ENCODE measurements at regions not wholly inside any gene's neighbourhood (a gene's known extent, or its start where the extent isn't known, plus 50 kb on each side); places are given as distances from the start of the nearest gene placed in this dataset.

DNA sequence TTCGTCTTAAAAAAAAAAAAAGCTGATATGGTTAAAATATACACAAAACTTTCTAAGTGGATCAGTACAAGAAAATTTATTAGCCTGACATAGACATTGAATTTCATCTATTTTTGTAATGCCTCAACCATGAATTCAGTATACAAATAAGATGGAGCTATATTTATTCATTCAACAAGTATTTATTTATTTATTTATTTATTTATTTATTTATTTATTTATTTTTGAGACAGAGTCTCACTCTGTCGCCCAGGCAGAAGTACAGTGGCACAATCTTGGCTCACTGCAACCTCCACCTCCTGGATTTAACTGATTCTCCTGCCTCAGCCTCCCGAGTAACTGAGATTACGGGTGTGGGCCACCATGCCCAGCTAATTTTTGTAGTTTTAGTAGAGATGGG, 78.5 kb upstream of the GSX1 start:
- peaks cover 0 to 16% (median 0%) of the 10 kb centered on the region in 3 experiments for H3K27me3 ChIP-seq (ENCODE audit: control insufficient read depth in 3 of 3, insufficient read depth in 3 of 3, low read depth in 1 of 3, low read length in 3 of 3)
- no peak overlapping the region for H3K4me2 ChIP-seq (ENCODE audit: insufficient read depth, low read length, poor library complexity, severe bottlenecking)
- no peak overlapping the region for H2BK12ac ChIP-seq (ENCODE audit: low read length)
- no peak overlapping the region for H4K8ac ChIP-seq (ENCODE audit: low read depth, low read length)
- H3K14ac ChIP-seq (ENCODE audit: low read length): no peak overlapping the region
- no peak overlapping the region for H3K4ac ChIP-seq (ENCODE audit: low read length)
- no CpG with 5 or more reads among the region's 4 CpGs for WGBS, 2 donors (ENCODE audit: extremely low coverage in 2 of 2, insufficient read length in 2 of 2, insufficient replicate concordance in 1 of 2)
- H2BK5ac ChIP-seq (ENCODE audit: low read length): no peak overlapping the region
- H2AK5ac ChIP-seq (ENCODE audit: low read depth, low read length): no peak overlapping the region
- DNase-seq (ENCODE audit: low spot score): no peak
- no peak overlapping the region for H2AFZ ChIP-seq (ENCODE audit: low read length)
- H3K79me1 ChIP-seq (ENCODE audit: low read depth, low read length): no peaks in the 10 kb centered on the region
- H3K9ac ChIP-seq (ENCODE audit: low read depth, low read length, poor library complexity): no peak overlapping the region
- no peaks in the 10 kb centered on the region for H3K4me1 ChIP-seq (ENCODE audit: control insufficient read depth in 2 of 2, insufficient read depth in 1 of 2, low read depth in 1 of 2, low read length in 2 of 2)
- H3K18ac ChIP-seq (ENCODE audit: low read length): no peak overlapping the region
- no peak overlapping the region for H3K4me3 ChIP-seq (ENCODE audit: low read length in 2 of 2)
- H2BK15ac ChIP-seq (ENCODE audit: low read length): no peak overlapping the region
- no peak overlapping the region for H3K27ac ChIP-seq (replicated peaks; ENCODE audit: low read length)
- H3K9me3 ChIP-seq (replicated peaks in 1 of 2; ENCODE audit: control insufficient read depth in 2 of 2, insufficient read depth in 1 of 2, low read depth in 1 of 2, low read length in 2 of 2): no peaks in the 10 kb centered on the region
- no peak overlapping the region for H4K91ac ChIP-seq (ENCODE audit: low read depth, low read length, poor library complexity)
- H2BK120ac ChIP-seq (ENCODE audit: low read depth, low read length): no peak overlapping the region
- H3K23ac ChIP-seq (ENCODE audit: low read depth, low read length, poor library complexity): no peak overlapping the region
- H3K36me3 ChIP-seq (replicated peaks in 1 of 2; ENCODE audit: control insufficient read depth in 2 of 2, insufficient read depth in 2 of 2, low read length in 2 of 2): no peaks in the 10 kb centered on the region

DNA sequence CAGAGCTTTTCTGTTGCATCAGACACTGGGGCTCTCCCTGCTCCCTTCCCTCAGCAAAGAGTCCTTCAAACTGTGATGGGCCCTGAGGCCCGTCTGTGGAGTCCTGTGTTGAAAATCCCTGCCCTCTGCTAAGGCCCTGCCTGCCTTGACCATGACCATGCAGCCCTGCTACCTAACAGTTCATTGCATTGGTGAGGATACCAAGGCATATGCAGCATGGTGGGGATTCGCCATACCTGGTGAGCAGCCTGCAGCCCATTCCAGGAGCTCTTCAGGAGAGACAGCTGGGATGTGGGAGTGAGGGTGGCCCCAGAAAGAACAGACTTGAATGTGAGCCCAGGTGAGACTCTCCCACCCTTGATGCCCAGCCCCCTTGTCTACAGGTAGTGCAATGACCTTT, 70.6 kb upstream of the GSX1 start:
- no peak overlapping the region for H2BK120ac ChIP-seq (ENCODE audit: low read depth, low read length)
- H3K9me3 ChIP-seq (replicated peaks in 1 of 2; ENCODE audit: control insufficient read depth in 2 of 2, insufficient read depth in 1 of 2, low read depth in 1 of 2, low read length in 2 of 2): no peaks in the 10 kb centered on the region
- H2AK5ac ChIP-seq (ENCODE audit: low read depth, low read length): no peak overlapping the region
- H2BK5ac ChIP-seq (ENCODE audit: low read length): no peak overlapping the region
- H2BK15ac ChIP-seq (ENCODE audit: low read length): no peak overlapping the region
- H2AFZ ChIP-seq (ENCODE audit: low read length): no peak overlapping the region
- no peak overlapping the region for H3K14ac ChIP-seq (ENCODE audit: low read length)
- no peak overlapping the region for H3K27ac ChIP-seq (replicated peaks; ENCODE audit: low read length)
- peaks cover 0 to 13% (median 0%) of the 10 kb centered on the region in 3 experiments for H3K27me3 ChIP-seq (ENCODE audit: control insufficient read depth in 3 of 3, insufficient read depth in 3 of 3, low read depth in 1 of 3, low read length in 3 of 3)
- no peak overlapping the region for H4K8ac ChIP-seq (ENCODE audit: low read depth, low read length)
- no peaks in the 10 kb centered on the region for H3K79me1 ChIP-seq (ENCODE audit: low read depth, low read length)
- H4K91ac ChIP-seq (ENCODE audit: low read depth, low read length, poor library complexity): no peak overlapping the region
- no peak overlapping the region for H2BK12ac ChIP-seq (ENCODE audit: low read length)
- peaks cover 0 to 6% of the 10 kb centered on the region in 2 donors for H3K4me1 ChIP-seq (ENCODE audit: control insufficient read depth in 2 of 2, insufficient read depth in 1 of 2, low read depth in 1 of 2, low read length in 2 of 2)
- H3K36me3 ChIP-seq (replicated peaks in 1 of 2; ENCODE audit: control insufficient read depth in 2 of 2, insufficient read depth in 2 of 2, low read length in 2 of 2): no peaks in the 10 kb centered on the region
- H3K23ac ChIP-seq (ENCODE audit: low read depth, low read length, poor library complexity): no peak overlapping the region
- H3K4me3 ChIP-seq (ENCODE audit: low read length in 2 of 2): no peak overlapping the region
- no CpG with 5 or more reads among the region's 2 CpGs for WGBS, 2 donors (ENCODE audit: extremely low coverage in 2 of 2, insufficient read length in 2 of 2, insufficient replicate concordance in 1 of 2)
- no peak for DNase-seq (ENCODE audit: low spot score)
- H3K9ac ChIP-seq (ENCODE audit: low read depth, low read length, poor library complexity): no peak overlapping the region
- no peak overlapping the region for H3K18ac ChIP-seq (ENCODE audit: low read length)
- no peak overlapping the region for H3K4ac ChIP-seq (ENCODE audit: low read length)
- no peak overlapping the region for H3K4me2 ChIP-seq (ENCODE audit: insufficient read depth, low read length, poor library complexity, severe bottlenecking)

DNA sequence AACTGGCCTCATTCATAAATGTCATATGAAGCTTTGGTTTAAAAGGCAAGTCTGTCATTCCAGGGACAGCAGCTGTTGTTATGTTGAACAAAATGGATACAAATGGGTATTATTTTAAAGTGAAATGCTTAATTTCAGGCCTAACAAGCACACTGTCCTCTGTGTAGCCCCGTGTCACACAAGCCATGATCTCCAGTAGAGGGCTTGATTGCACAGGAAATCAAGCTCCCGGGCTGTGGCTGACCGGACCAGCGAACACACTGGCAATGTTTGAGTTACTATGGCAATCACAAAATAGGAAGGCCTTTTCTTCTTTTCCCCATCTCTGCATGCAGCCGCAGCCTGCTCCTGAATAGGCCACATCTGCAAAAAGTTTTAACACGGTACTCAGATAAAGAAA, 64.0 kb upstream of the GSX1 start:
- H3K79me1 ChIP-seq (ENCODE audit: low read depth, low read length): no peaks in the 10 kb centered on the region
- no peak overlapping the region for H3K4me3 ChIP-seq (ENCODE audit: low read length in 2 of 2)
- no peaks in the 10 kb centered on the region for H3K27me3 ChIP-seq (ENCODE audit: control insufficient read depth in 3 of 3, insufficient read depth in 3 of 3, low read depth in 1 of 3, low read length in 3 of 3)
- H3K4me2 ChIP-seq (ENCODE audit: insufficient read depth, low read length, poor library complexity, severe bottlenecking): no peak overlapping the region
- no peak overlapping the region for H3K9ac ChIP-seq (ENCODE audit: low read depth, low read length, poor library complexity)
- no peak overlapping the region for H2BK12ac ChIP-seq (ENCODE audit: low read length)
- H3K23ac ChIP-seq (ENCODE audit: low read depth, low read length, poor library complexity): no peak overlapping the region
- no peaks in the 10 kb centered on the region for H3K9me3 ChIP-seq (replicated peaks in 1 of 2; ENCODE audit: control insufficient read depth in 2 of 2, insufficient read depth in 1 of 2, low read depth in 1 of 2, low read length in 2 of 2)
- DNase-seq (ENCODE audit: low spot score): peak; percentile 36
- no peak overlapping the region for H4K91ac ChIP-seq (ENCODE audit: low read depth, low read length, poor library complexity)
- peaks cover 4 to 22% of the 10 kb centered on the region in 2 donors for H3K4me1 ChIP-seq (ENCODE audit: control insufficient read depth in 2 of 2, insufficient read depth in 1 of 2, low read depth in 1 of 2, low read length in 2 of 2)
- H2AK5ac ChIP-seq (ENCODE audit: low read depth, low read length): no peak overlapping the region
- H2BK5ac ChIP-seq (ENCODE audit: low read length): no peak overlapping the region
- no peak overlapping the region for H3K4ac ChIP-seq (ENCODE audit: low read length)
- WGBS, 2 donors (ENCODE audit: extremely low coverage in 2 of 2, insufficient read length in 2 of 2, insufficient replicate concordance in 1 of 2): no CpG with 5 or more reads among the region's 6 CpGs
- H3K14ac ChIP-seq (ENCODE audit: low read length): no peak overlapping the region
- no peak overlapping the region for H3K18ac ChIP-seq (ENCODE audit: low read length)
- no peak overlapping the region for H2BK15ac ChIP-seq (ENCODE audit: low read length)
- no peak overlapping the region for H4K8ac ChIP-seq (ENCODE audit: low read depth, low read length)
- H2BK120ac ChIP-seq (ENCODE audit: low read depth, low read length): no peak overlapping the region
- no peaks in the 10 kb centered on the region for H3K36me3 ChIP-seq (replicated peaks in 1 of 2; ENCODE audit: control insufficient read depth in 2 of 2, insufficient read depth in 2 of 2, low read length in 2 of 2)
- H3K27ac ChIP-seq (replicated peaks; ENCODE audit: low read length): no peak overlapping the region
- H2AFZ ChIP-seq (ENCODE audit: low read length): peak overlapping the region; percentile 54

DNA sequence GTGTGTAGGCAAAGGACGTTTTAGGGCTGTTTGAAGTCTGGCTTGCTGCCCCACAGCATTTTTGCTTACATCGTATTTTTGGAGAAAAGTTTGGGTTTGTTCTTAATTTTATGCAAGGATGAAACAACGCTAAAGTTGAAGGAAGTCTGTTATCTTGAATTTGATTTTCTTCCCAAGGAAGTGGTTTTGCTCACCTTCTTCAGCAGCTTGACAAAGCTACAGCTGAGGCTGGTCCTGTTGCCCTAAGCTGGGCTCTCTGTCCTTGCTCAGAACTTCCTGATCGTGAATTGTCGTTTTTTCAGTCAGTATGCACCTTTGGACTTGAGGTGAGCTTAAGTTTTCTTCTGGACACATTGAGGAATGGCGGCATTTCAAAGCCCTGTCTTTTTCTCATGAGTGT, 62.1 kb upstream of the GSX1 start:
- H3K79me1 ChIP-seq (ENCODE audit: low read depth, low read length): no peaks in the 10 kb centered on the region
- H3K9me3 ChIP-seq (replicated peaks in 1 of 2; ENCODE audit: control insufficient read depth in 2 of 2, insufficient read depth in 1 of 2, low read depth in 1 of 2, low read length in 2 of 2): no peaks in the 10 kb centered on the region
- no peak overlapping the region for H3K4me3 ChIP-seq (ENCODE audit: low read length in 2 of 2)
- no peak overlapping the region for H3K9ac ChIP-seq (ENCODE audit: low read depth, low read length, poor library complexity)
- no peak overlapping the region for H3K18ac ChIP-seq (ENCODE audit: low read length)
- H2BK120ac ChIP-seq (ENCODE audit: low read depth, low read length): no peak overlapping the region
- no peak overlapping the region for H2BK15ac ChIP-seq (ENCODE audit: low read length)
- H2AFZ ChIP-seq (ENCODE audit: low read length): no peak overlapping the region
- no peaks in the 10 kb centered on the region for H3K36me3 ChIP-seq (replicated peaks in 1 of 2; ENCODE audit: control insufficient read depth in 2 of 2, insufficient read depth in 2 of 2, low read length in 2 of 2)
- no CpG with 5 or more reads among the region's 6 CpGs for WGBS, 2 donors (ENCODE audit: extremely low coverage in 2 of 2, insufficient read length in 2 of 2, insufficient replicate concordance in 1 of 2)
- H3K27me3 ChIP-seq (ENCODE audit: control insufficient read depth in 3 of 3, insufficient read depth in 3 of 3, low read depth in 1 of 3, low read length in 3 of 3): no peaks in the 10 kb centered on the region
- no peak overlapping the region for H3K27ac ChIP-seq (replicated peaks; ENCODE audit: low read length)
- no peak for DNase-seq (ENCODE audit: low spot score)
- no peak overlapping the region for H3K4ac ChIP-seq (ENCODE audit: low read length)
- H2BK5ac ChIP-seq (ENCODE audit: low read length): no peak overlapping the region
- no peak overlapping the region for H2AK5ac ChIP-seq (ENCODE audit: low read depth, low read length)
- H3K14ac ChIP-seq (ENCODE audit: low read length): no peak overlapping the region
- no peak overlapping the region for H2BK12ac ChIP-seq (ENCODE audit: low read length)
- H3K4me1 ChIP-seq (ENCODE audit: control insufficient read depth in 2 of 2, insufficient read depth in 1 of 2, low read depth in 1 of 2, low read length in 2 of 2): peaks cover 4 to 22% of the 10 kb centered on the region in 2 donors
- no peak overlapping the region for H3K4me2 ChIP-seq (ENCODE audit: insufficient read depth, low read length, poor library complexity, severe bottlenecking)
- no peak overlapping the region for H3K23ac ChIP-seq (ENCODE audit: low read depth, low read length, poor library complexity)
- no peak overlapping the region for H4K8ac ChIP-seq (ENCODE audit: low read depth, low read length)
- H4K91ac ChIP-seq (ENCODE audit: low read depth, low read length, poor library complexity): no peak overlapping the region
